VCaP (cell line): ENCODE measurements at regions not wholly inside any gene's neighbourhood (a gene's known extent, or its start where the extent isn't known, plus 50 kb on each side); places are given as distances from the start of the nearest gene placed in this dataset.

Source experiments
- H3K27ac ChIP-seq: fragments of 450-650 bp; 2 replicates; pipeline ENCODE4 v1.5.1; 2017
- CTCF ChIP-seq: fragments of 450-650 bp; conservative IDR thresholded peaks from 2 replicates; pipeline ENCODE4 v1.5.1; 2017; ENCODE audit warnings: mild to moderate bottlenecking, moderate library complexity

DNA sequence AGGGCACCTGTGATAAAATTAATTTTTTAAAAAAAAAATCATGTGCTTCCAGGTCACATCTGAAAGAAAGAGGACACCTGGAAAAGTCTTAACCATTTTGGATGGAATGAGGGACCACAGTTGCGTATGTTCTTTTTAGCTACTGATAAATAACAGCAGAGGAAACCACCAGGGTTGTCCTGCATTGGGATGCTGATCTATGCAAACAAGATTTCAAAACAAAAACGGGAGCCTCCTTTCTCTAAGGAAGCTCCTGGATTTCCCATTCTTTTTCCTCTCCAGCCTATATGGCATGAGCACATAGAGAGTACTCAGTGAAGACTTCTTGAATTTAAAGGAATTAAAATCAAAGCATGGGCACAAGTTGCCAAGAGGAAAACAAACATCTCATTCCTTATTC is 145.6 kb upstream of the THBS1 start:
- TF ChIP-seq CTCF, result no peak
- H3K27ac ChIP-seq, result no peak overlapping the region; the same call in 1 of the 2 replicates

DNA sequence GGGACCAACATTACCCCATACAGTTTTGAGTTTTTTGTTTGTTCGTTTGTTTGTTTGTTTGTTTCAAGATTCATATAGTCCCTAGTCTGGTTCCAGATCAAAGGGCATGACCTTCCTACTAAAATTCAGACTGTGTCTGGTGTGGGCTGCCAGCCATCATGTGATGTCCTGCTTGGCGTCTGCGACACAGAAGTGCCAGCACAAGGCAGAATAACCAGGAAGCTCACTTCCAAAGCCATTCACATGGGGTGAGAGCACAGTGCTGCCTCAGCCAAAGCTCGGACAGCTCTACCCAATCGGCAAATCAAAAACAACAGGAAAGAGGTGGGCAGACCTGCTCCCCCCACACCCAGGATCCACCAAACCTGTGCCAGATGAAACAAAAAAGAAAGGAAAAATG is 142.6 kb upstream of the THBS1 start:
- H3K27ac ChIP-seq, result peak overlapping the region; percentile 49; the same call in 1 of the 2 replicates
- no peak for TF ChIP-seq CTCF

DNA sequence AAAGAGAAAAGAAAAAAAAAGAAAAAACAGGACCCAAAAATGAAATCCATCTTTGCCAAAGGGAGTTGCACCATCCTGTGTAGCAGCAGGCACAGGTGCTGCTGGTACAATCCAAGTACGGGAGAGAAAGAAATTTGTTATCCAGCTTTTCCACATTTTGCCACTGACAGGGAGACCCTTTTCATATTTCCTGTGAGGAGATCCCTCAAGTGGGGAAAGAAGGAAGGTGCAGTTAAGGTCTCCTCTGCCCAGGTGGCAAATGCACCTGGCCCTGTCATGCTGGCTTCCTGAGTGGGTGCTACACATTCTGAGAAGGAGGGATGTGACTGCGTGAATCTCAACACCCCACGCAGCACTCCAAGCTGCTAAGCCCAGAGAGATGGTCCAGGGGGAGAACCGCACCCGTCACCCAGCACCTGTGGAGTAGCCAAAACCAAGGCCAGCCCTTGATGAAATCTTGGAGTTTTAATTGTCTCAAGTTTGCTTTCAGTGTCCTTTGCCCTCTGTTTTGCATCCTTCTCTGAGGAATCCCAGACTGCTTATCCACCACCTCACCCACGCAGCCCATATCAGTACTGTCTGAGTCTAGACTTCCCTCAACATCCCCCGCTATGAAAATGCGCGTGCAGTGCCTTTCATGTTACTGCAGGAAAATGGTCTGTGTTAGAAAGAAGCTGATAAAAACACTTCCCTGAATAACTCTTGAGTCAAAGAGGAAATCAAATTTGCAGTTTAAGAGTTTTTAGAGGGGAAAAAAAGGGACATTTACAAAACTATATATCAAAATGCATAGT is 141.9 kb upstream of the THBS1 start:
- H3K27ac ChIP-seq, result peak overlapping the region; percentile 49; the same call in 1 of the 2 replicates
- TF ChIP-seq CTCF, result peak; percentile 53

DNA sequence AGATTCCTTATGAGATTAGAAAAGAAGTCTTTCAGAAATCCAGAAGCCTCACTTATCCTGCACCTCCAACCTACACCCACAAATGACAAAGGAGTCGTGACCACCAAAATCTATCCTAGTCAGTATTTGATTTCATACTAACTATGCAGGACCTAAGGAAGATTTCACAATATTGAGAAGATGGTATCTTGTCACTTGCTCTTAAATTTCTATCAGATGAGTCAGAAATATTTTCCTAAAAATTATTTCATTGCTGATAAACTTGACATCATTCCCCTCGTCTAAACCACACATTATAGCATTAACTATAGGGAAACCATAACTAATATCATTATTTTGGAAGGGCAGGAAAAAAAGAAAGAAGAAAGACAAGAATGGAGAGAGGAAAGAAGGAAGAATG is 138.0 kb upstream of the THBS1 start:
- H3K27ac ChIP-seq, result no peak overlapping the region
- no peak for TF ChIP-seq CTCF

DNA sequence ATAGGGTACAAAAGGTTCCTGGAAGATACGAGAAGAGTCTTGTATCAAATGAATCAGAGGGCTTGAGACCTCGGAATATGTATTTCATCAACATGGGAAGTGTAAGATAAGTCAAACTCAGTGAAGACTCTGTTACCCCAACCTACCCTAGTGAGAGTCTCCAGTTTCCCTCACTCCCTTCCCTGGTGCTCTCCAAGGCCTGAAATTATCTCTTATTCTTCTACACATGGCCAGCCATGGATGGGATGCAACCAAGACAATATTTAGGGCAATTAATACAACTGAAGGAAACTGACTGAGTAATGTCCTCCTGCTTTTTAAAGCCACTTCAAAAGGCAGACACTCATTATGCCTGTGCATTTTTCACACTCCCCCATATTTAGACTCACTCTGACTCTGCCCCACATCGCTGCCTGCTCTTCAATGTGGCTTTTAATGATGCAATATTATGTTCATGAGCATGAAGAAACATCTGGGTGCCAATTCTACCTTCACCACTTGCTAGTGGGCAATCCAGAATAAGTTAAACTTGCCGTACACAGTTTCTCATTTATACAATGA is 137.1 kb upstream of the THBS1 start:
- no peak for TF ChIP-seq CTCF

DNA sequence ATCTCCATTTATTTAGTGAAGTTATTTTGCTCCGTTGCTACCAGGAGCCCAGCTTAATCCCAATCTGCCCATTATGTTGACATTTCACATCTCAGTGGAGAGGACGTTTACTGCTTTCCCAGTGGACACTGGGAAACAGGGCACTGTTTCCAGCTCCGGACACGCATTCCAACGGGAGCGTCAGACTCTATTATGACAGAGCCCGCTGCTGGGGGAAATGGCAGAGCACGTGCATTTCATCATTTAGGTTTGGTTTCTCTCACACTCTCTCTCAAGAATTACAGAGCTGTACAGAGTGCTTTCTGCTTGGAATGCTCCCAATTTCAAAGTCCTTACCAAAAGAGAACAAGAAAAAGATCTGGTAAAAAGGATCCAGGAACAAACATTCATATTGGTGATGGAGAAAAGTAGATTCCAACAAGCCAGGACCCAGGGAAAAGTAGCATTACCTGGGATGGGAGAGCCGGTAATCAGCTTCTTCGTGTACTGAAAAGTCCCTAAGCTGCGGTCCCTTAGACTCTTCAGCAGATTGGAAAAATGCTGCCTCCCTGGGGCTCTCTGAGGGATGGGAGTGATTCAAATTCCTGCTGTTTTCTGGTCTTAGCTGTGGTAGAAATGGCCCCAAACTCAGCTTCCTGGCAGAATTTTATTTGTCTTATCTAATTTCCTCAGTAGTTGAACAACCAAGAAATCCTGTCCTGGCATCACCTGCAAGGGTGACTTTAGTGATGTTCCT is 136.0 kb upstream of the THBS1 start:
- TF ChIP-seq CTCF, result no peak
- H3K27ac ChIP-seq, result no peak overlapping the region

More for the DNA sequence above, 137.1 kb upstream of the THBS1 start:
- no peak overlapping the region for H3K27ac ChIP-seq

- H3K27ac ChIP-seq, result no peak overlapping the region
- TF ChIP-seq CTCF, result no peak
Measured at GRCh38 chr15:39445931-39446330, 134.9 kb upstream of the THBS1 start.
